GM21423 (cell line): ENCODE measurements at regions not wholly inside any gene's neighbourhood (a gene's known extent, or its start where the extent isn't known, plus 50 kb on each side); places are given as distances from the start of the nearest gene placed in this dataset.
"Not testable (repeated sequence)": the region's sequence is repeated elsewhere in the genome, so short reads cannot be mapped to it uniquely, and the experiment has no call there.

Source experiments
- ATAC-seq: cut with Tn5 transposase; IDR thresholded peaks from one replicate; pipeline ENCODE4 v1.9.1; 2021; ENCODE audit warnings: mild to moderate bottlenecking, moderate library complexity; ENCODE audit not compliant: unreplicated experiment

GRCh38 chr12:45490232-45490881, 239.1 kb upstream of the ARID2 start:
- ATAC-seq = no peak

- ATAC-seq = no peak
These were observed 235.2 kb upstream of the ARID2 start for GRCh38 chr12:45494279-45494678.

GRCh38 chr12:45498645-45499044, 230.9 kb upstream of the ARID2 start:
- ATAC-seq = no peak

- no peak for ATAC-seq
These were observed 226.9 kb upstream of the ARID2 start for GRCh38 chr12:45502481-45503128.

- no peak for ATAC-seq
These were observed 225.6 kb upstream of the ARID2 start for GRCh38 chr12:45503899-45504298.

- ATAC-seq = no peak
These were observed 225.0 kb upstream of the ARID2 start for GRCh38 chr12:45504316-45505010.

GRCh38 chr12:45509187-45509586, 220.3 kb upstream of the ARID2 start:
- peak; percentile 87 for ATAC-seq

- no peak for ATAC-seq
These were observed 219.9 kb upstream of the ARID2 start for GRCh38 chr12:45509621-45510020.

GRCh38 chr12:45517381-45517780, 212.1 kb upstream of the ARID2 start:
- no peak for ATAC-seq

GRCh38 chr12:45518291-45519235, 210.9 kb upstream of the ARID2 start:
- ATAC-seq = no peak

GRCh38 chr12:45522227-45522626, 207.3 kb upstream of the ARID2 start:
- ATAC-seq = no peak

- not testable (repeated sequence) for ATAC-seq
These were observed 202.7 kb upstream of the ARID2 start for GRCh38 chr12:45526823-45527222.

GRCh38 chr12:45532113-45532512, 197.4 kb upstream of the ARID2 start:
- ATAC-seq = no peak

GRCh38 chr12:45535610-45536180, 193.8 kb upstream of the ARID2 start:
- no peak for ATAC-seq

- no peak for ATAC-seq
These were observed 193.2 kb upstream of the ARID2 start for GRCh38 chr12:45536284-45536683.

- ATAC-seq = no peak
These were observed 188.7 kb upstream of the ARID2 start for GRCh38 chr12:45540661-45541341.

GRCh38 chr12:45543887-45544286, 185.6 kb upstream of the ARID2 start:
- ATAC-seq = peak; percentile 81

- ATAC-seq = no peak
These were observed 183.0 kb upstream of the ARID2 start for GRCh38 chr12:45546545-45546944.

- no peak for ATAC-seq
These were observed 182.4 kb upstream of the ARID2 start for GRCh38 chr12:45547132-45547531.

GRCh38 chr12:45547822-45548221, 181.7 kb upstream of the ARID2 start:
- no peak for ATAC-seq
